Type B pancreatic cell (in vitro differentiated cells): ENCODE measurements at regions not wholly inside any gene's neighbourhood (a gene's known extent, or its start where the extent isn't known, plus 50 kb on each side); places are given as distances from the start of the nearest gene placed in this dataset.
"Not testable (repeated sequence)": the region's sequence is repeated elsewhere in the genome, so short reads cannot be mapped to it uniquely, and the experiment has no call there.

Source experiments
- DNase-seq: peaks from one replicate; pipeline ENCODE4 v3.0.0; 2021; ENCODE audit warnings: mixed read lengths; ENCODE audit not compliant: unreplicated experiment; ENCODE audit errors: extremely low spot score
- H3K27ac Mint-ChIP-seq: 2 replicates; pipeline ENCODE4 v1.8.0; 2021; ENCODE audit warnings: mild to moderate bottlenecking, mixed read lengths
- H3K27me3 Mint-ChIP-seq: 2 replicates; pipeline ENCODE4 v1.8.0; 2021; ENCODE audit warnings: mixed read lengths
- H3K36me3 Mint-ChIP-seq: 2 replicates; pipeline ENCODE4 v1.8.0; 2021; ENCODE audit warnings: mixed read lengths
- H3K4me1 Mint-ChIP-seq: one replicate; pipeline ENCODE4 v1.8.0; 2021; ENCODE audit warnings: mixed read lengths; ENCODE audit not compliant: unreplicated experiment
- H3K4me3 Mint-ChIP-seq: 2 replicates; pipeline ENCODE4 v1.8.0; 2021; ENCODE audit warnings: mild to moderate bottlenecking, mixed read lengths
- H3K9me3 Mint-ChIP-seq: 2 replicates; pipeline ENCODE4 v1.8.0; 2021; ENCODE audit warnings: mixed read lengths
- TF ChIP-seq, protein P1 (sequence below): fragments of 200-600 bp; sonication (generic); conservative IDR thresholded peaks from 2 replicates; pipeline ENCODE4 v1.5.0; 2021; ENCODE audit warnings: antibody characterized with exemption, mild to moderate bottlenecking

DNA sequence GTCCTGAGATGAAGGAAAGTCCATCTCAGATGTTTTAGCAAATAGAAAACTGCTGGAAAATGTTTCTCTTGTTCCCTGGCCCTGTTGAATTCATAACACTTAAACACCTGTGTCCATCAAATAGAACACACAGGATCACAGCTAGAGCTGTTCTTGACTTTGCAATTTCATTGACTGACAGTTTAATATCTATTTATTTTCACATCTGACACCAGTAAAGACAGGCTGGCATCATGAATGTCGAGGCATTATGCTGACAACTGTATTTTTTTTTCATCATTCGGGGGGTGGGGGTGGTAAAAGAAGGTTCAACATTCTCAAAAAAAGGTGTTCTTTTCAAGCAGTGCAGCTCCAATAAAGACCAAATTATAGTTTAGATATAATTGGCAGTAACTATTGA lies 591.2 kb upstream of the PTBP2 start:
- Mint-ChIP-seq H3K4me3 (no peak overlapping the region), H3K27ac (no peak overlapping the region), H3K36me3 (no peaks in the 10 kb centered on the region), H3K9me3 (no peaks in the 10 kb centered on the region), H3K4me1 (no peaks in the 10 kb centered on the region), H3K27me3 (no peaks in the 10 kb centered on the region)
- no peak for DNase-seq
- TF ChIP-seq, protein P1, sequence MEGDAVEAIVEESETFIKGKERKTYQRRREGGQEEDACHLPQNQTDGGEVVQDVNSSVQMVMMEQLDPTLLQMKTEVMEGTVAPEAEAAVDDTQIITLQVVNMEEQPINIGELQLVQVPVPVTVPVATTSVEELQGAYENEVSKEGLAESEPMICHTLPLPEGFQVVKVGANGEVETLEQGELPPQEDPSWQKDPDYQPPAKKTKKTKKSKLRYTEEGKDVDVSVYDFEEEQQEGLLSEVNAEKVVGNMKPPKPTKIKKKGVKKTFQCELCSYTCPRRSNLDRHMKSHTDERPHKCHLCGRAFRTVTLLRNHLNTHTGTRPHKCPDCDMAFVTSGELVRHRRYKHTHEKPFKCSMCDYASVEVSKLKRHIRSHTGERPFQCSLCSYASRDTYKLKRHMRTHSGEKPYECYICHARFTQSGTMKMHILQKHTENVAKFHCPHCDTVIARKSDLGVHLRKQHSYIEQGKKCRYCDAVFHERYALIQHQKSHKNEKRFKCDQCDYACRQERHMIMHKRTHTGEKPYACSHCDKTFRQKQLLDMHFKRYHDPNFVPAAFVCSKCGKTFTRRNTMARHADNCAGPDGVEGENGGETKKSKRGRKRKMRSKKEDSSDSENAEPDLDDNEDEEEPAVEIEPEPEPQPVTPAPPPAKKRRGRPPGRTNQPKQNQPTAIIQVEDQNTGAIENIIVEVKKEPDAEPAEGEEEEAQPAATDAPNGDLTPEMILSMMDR: no peak

DNA sequence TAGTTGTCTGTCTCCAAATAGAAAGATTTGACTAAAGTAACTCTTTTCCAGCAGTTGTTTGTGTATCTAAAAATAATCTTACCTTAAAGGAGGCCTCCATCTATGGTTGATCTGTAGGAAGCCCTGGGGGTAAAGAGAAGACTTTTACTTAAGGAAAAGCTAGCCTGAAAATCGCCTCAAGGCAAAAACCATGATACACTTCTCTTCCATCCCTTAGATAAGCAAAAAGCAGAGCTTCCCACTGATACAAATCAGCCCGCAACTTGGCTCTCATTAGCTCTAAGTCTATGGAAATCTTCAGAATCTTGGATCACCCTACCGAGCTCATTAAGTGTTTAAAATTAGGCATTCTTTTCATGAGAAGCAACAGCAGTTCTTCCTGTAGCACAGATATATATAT lies 576.9 kb upstream of the PTBP2 start:
- H3K4me1 Mint-ChIP-seq: no peaks in the 10 kb centered on the region
- DNase-seq: no peak
- H3K36me3 Mint-ChIP-seq: no peaks in the 10 kb centered on the region
- TF ChIP-seq, protein P1: no peak
- no peak overlapping the region for H3K27ac Mint-ChIP-seq
- H3K9me3 Mint-ChIP-seq: peaks cover 5% of the 10 kb centered on the region
- H3K4me3 Mint-ChIP-seq: no peak overlapping the region
- no peaks in the 10 kb centered on the region for H3K27me3 Mint-ChIP-seq

DNA sequence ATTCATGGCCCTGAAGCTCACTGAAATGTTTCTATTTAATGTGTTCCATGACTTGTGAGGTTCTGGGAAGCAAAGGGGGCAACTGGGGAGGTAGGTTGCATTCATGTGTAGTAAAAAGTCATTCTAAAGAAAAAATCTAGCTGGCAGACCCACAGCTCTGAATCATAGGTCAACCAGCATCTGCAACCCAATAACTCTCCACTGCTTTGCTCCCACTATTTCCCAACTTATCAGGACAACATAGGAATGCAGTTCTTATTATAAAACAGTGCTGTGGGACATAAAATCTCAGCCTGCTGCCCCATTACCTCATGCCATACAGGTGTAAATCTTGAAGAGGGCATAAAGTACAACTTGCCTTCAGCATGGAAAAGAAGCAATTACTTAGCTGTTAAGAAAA lies 576.1 kb upstream of the PTBP2 start:
- Mint-ChIP-seq H3K9me3 (peaks cover 8% of the 10 kb centered on the region), H3K27ac (no peak overlapping the region), H3K4me1 (no peaks in the 10 kb centered on the region), H3K4me3 (no peak overlapping the region), H3K36me3 (no peaks in the 10 kb centered on the region), H3K27me3 (no peaks in the 10 kb centered on the region)
- no peak for DNase-seq
- TF ChIP-seq, protein P1: no peak

DNA sequence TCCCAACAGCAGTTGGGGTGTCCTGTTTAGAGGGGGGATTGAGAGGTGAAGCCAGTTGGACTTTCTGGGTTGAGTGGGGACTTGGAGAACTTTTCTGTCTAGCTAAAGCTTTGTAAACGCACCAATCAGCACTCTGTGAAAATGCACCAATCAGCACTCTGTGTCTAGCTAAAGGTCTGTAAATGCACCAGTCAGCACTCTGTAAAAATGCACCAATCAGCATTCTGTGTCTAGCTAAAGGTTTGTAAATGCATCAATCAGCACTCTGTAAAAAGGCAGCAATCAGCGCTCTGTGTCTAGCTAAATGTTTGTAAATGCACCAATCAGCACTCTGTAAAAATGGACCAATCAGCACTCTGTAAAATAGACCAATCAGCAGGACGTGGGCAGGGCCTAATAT lies 568.6 kb upstream of the PTBP2 start:
- not testable (repeated sequence) for H3K27ac Mint-ChIP-seq, H3K9me3 Mint-ChIP-seq, H3K4me3 Mint-ChIP-seq, H3K36me3 Mint-ChIP-seq, H3K27me3 Mint-ChIP-seq, DNase-seq, H3K4me1 Mint-ChIP-seq

DNA sequence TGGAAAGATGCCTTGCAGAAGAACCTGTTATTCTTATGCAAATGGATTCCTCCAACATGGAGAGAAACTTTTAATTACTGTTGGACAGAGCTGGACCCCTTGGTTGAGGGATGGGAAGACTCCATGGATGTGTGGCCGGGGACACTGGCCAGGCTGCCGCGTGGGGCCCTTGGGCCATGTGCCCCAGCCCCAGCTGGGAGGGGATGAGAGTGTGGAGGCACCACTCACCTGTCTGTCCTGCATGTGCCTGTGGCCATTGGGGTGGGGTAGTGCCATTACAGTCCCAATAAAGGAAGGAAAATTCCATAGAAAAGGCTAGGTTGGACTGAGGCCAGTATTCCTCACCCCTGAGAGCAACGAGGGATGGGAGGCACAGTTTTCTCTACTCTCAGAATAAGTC lies 564.5 kb upstream of the PTBP2 start:
- TF ChIP-seq, protein P1: no peak
- Mint-ChIP-seq H3K4me1 (no peaks in the 10 kb centered on the region), H3K27me3 (no peaks in the 10 kb centered on the region), H3K27ac (no peak overlapping the region), H3K4me3 (no peak overlapping the region), H3K9me3 (peaks cover 3% of the 10 kb centered on the region), H3K36me3 (no peaks in the 10 kb centered on the region)
- no peak for DNase-seq

DNA sequence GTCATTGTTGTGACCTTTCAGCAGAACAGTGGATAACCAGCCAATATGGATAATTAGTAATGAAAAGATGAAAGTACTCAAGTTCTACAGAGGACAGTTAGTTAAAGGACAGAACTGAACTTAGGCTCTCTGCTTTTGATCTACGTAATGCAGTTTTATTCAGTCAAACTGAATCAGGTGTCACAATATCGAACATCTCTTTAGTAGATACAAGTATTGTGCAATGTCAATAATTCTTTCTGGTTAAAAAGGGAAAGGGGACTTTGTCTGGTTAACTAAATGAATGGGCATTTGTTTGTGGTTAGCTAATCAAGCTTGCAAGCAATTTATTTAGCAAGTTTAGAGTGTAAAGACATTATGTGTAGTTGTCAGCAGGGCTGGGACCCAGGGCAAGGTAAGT lies 562.2 kb upstream of the PTBP2 start:
- Mint-ChIP-seq H3K9me3 (peaks cover 3% of the 10 kb centered on the region), H3K4me3 (no peak overlapping the region), H3K27ac (no peak overlapping the region), H3K36me3 (no peaks in the 10 kb centered on the region), H3K27me3 (no peaks in the 10 kb centered on the region), H3K4me1 (peaks cover 6% of the 10 kb centered on the region)
- TF ChIP-seq, protein P1: no peak
- DNase-seq: no peak
